ENCODE measurements at regions not wholly inside any gene's neighbourhood (a gene's known extent, or its start where the extent isn't known, plus 50 kb on each side); places are given as distances from the start of the nearest gene placed in this dataset.
A peak's percentile ranks its signal among the peaks of the same experiment; 100 is the strongest.

DNA sequence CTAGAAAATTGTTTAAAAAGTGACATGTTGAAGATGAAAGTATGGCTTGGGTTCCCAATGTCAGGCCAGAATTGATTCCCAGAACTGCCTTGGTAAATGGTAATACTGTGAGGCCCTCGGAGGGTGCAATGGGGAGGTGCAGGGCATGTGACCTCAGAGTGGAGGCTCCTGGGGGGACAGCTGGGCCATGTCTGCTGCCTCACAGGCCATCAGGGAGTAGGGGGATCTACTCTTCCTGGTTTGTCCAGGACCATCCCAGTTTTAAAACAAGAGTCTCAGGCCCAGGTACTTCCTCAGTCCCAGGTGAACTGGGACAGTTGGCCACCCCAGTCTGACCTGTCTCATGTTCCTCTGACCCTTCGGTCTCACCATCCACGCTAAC is 55.3 kb upstream of the SNX9 start:
- Histone ChIP-seq H3K4me3 (replicated peaks; ENCODE audit: low read depth, low read length) (no peak overlapping the region), H3K27me3 (replicated peaks; ENCODE audit: control insufficient read depth, insufficient read depth, low read length) (no peaks in the 10 kb centered on the region), H3K36me3 (ENCODE audit: control insufficient read depth, insufficient read depth, low read length) (no peaks in the 10 kb centered on the region)
- no peak for DNase-seq (ENCODE audit: extremely low read depth, insufficient read length)
- TF ChIP-seq, protein P1, sequence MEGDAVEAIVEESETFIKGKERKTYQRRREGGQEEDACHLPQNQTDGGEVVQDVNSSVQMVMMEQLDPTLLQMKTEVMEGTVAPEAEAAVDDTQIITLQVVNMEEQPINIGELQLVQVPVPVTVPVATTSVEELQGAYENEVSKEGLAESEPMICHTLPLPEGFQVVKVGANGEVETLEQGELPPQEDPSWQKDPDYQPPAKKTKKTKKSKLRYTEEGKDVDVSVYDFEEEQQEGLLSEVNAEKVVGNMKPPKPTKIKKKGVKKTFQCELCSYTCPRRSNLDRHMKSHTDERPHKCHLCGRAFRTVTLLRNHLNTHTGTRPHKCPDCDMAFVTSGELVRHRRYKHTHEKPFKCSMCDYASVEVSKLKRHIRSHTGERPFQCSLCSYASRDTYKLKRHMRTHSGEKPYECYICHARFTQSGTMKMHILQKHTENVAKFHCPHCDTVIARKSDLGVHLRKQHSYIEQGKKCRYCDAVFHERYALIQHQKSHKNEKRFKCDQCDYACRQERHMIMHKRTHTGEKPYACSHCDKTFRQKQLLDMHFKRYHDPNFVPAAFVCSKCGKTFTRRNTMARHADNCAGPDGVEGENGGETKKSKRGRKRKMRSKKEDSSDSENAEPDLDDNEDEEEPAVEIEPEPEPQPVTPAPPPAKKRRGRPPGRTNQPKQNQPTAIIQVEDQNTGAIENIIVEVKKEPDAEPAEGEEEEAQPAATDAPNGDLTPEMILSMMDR (IDR thresholded peaks at IDR 0.05; ENCODE audit: insufficient read depth, low read length, poor library complexity, severe bottlenecking): no peak

GRCh38 chr6:157768304-157768703 is 54.7 kb upstream of the SNX9 start:
- peak; percentile 51 for DNase-seq (ENCODE audit: extremely low read depth, insufficient read length)
- no peaks in the 10 kb centered on the region for H3K27me3 ChIP-seq (replicated peaks; ENCODE audit: control insufficient read depth, insufficient read depth, low read length)
- H3K4me3 ChIP-seq (replicated peaks; ENCODE audit: low read depth, low read length): no peak overlapping the region
- TF ChIP-seq, protein P1 (IDR thresholded peaks at IDR 0.05; ENCODE audit: insufficient read depth, low read length, poor library complexity, severe bottlenecking): no peak
- H3K36me3 ChIP-seq (ENCODE audit: control insufficient read depth, insufficient read depth, low read length): no peaks in the 10 kb centered on the region

DNA sequence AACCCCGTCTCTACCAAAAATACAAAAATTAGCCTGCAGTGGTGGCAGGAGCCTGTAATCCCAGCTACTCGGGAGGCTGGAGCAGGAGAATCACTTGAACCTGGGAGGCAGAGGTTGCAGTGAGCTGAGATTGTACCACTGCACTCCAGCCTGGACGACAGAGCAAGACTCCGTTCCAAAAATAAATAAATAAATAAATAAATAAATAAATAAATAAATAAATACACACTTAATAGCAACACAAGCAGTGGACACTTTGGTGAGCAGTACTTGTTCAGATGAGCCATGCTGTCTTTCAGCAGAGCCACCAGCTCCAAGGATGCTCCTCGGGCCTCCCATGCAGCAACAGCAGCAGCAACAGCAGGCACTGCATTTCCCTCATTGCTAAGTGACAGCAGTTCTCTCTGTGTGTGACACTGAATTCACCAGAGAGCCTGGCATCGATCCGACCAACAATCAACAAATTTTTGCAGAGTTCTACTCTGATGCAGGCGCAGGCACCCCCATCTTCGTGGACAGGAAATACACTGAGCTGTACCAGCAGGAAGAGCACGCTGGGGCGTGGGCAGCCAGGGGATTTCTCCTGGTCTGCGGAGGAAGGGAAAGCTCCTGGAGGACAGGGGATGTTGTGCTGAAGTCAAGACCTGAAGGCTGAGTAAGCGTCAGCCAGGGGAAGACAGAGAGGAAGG is 54.0 kb upstream of the SNX9 start:
- Histone ChIP-seq H3K36me3 (ENCODE audit: control insufficient read depth, insufficient read depth, low read length) (no peaks in the 10 kb centered on the region), H3K4me3 (replicated peaks; ENCODE audit: low read depth, low read length) (no peak overlapping the region), H3K27me3 (replicated peaks; ENCODE audit: control insufficient read depth, insufficient read depth, low read length) (no peaks in the 10 kb centered on the region)
- TF ChIP-seq, protein P1 (IDR thresholded peaks at IDR 0.05; ENCODE audit: insufficient read depth, low read length, poor library complexity, severe bottlenecking): no peak
- DNase-seq (ENCODE audit: extremely low read depth, insufficient read length): no peak

GRCh38 chr6:157769776-157770426 is 53.1 kb upstream of the SNX9 start:
- H3K27me3 ChIP-seq (replicated peaks; ENCODE audit: control insufficient read depth, insufficient read depth, low read length): no peaks in the 10 kb centered on the region
- H3K36me3 ChIP-seq (ENCODE audit: control insufficient read depth, insufficient read depth, low read length): no peaks in the 10 kb centered on the region
- TF ChIP-seq, protein P1 (IDR thresholded peaks at IDR 0.05; ENCODE audit: insufficient read depth, low read length, poor library complexity, severe bottlenecking): no peak
- no peak overlapping the region for H3K4me3 ChIP-seq (replicated peaks; ENCODE audit: low read depth, low read length)
- no peak for DNase-seq (ENCODE audit: extremely low read depth, insufficient read length)

- DNase-seq (ENCODE audit: extremely low read depth, insufficient read length): no peak
- no peaks in the 10 kb centered on the region for H3K36me3 ChIP-seq (ENCODE audit: control insufficient read depth, insufficient read depth, low read length)
- TF ChIP-seq, protein P1 (IDR thresholded peaks at IDR 0.05; ENCODE audit: insufficient read depth, low read length, poor library complexity, severe bottlenecking): no peak
- no peak overlapping the region for H3K4me3 ChIP-seq (replicated peaks; ENCODE audit: low read depth, low read length)
- H3K27me3 ChIP-seq (replicated peaks; ENCODE audit: control insufficient read depth, insufficient read depth, low read length): no peaks in the 10 kb centered on the region
These were observed 52.1 kb upstream of the SNX9 start for GRCh38 chr6:157770946-157771345.

All from GM06990 (cell line).